IMR-90 (cell line): ENCODE measurements at regions not wholly inside any gene's neighbourhood (a gene's known extent, or its start where the extent isn't known, plus 50 kb on each side); places are given as distances from the start of the nearest gene placed in this dataset.

Experiments
- ATAC-seq: fragments of 200-7000 bp; cut with Tn5 transposase; 2 replicates; pipeline ENCODE4 v1.9.1; 2020; ENCODE audit warnings: low read depth, mild to moderate bottlenecking, moderate library complexity
- BruUV-seq: library from RNA; stranded (reverse); fragments of 400-500 nt; replicated peaks from 2 replicates; lab custom pipeline; 2021; lab: Mats Ljungman, UMichigan
- CTCF ChIA-PET: fragments of 300-600 bp; formaldehyde crosslinking; extraction: SDS; loops from one replicate; lab custom pipeline; 2021; ENCODE audit warnings: antibody characterized with exemption; lab: Yijun Ruan, JAX
- POLR2A ChIA-PET: fragments of 300-600 bp; sonication (Branson Sonifier 250); formaldehyde crosslinking; loops from one replicate; lab custom pipeline; 2022; ENCODE audit warnings: antibody characterized with exemption; ENCODE audit not compliant: unreplicated experiment; lab: Charles Lee
- DNase-seq: peaks from one replicate; pipeline ENCODE4 v3.0.0; 2013
- H2AFZ ChIP-seq: replicated peaks from 2 replicates; pipeline ENCODE3; 2013; ENCODE audit warnings: low read length, mild to moderate bottlenecking; ENCODE audit not compliant: poor library complexity
- H2AK5ac ChIP-seq: 2 replicates; pipeline ENCODE4 v1.6.1; 2013; ENCODE audit warnings: low read depth, low read length, inconsistent platforms
- H2AK9ac ChIP-seq: replicated peaks from 2 replicates; pipeline ENCODE3; 2013; ENCODE audit warnings: mild to moderate bottlenecking, low read depth, low read length, moderate library complexity; ENCODE audit not compliant: poor library complexity
- H2BK120ac ChIP-seq: 2 replicates; pipeline ENCODE4 v1.6.1; 2013; ENCODE audit warnings: low read depth, low read length, inconsistent platforms
- H2BK15ac ChIP-seq: 3 replicates; pipeline ENCODE4 v1.6.1; 2013; ENCODE audit warnings: low read depth, low read length, inconsistent platforms
- H2BK20ac ChIP-seq: 2 replicates; pipeline ENCODE4 v1.6.1; 2013; ENCODE audit warnings: low read depth, mild to moderate bottlenecking, inconsistent platforms, low read length, moderate library complexity
- H2BK5ac ChIP-seq: 2 replicates; pipeline ENCODE4 v1.6.1; 2013; ENCODE audit warnings: mild to moderate bottlenecking, low read depth, low read length, inconsistent platforms; ENCODE audit not compliant: poor library complexity, severe bottlenecking
- H3K14ac ChIP-seq: replicated peaks from 2 replicates; pipeline ENCODE4 v1.6.1; 2013; ENCODE audit warnings: low read depth, low read length, inconsistent platforms
- H3K18ac ChIP-seq: 2 replicates; pipeline ENCODE4 v1.6.1; 2013; ENCODE audit warnings: low read depth, low read length, control low read depth
- H3K23ac ChIP-seq: 2 replicates; pipeline ENCODE4 v1.6.1; 2013; ENCODE audit warnings: low read depth, low read length, inconsistent platforms
- H3K27ac ChIP-seq: 2 replicates; pipeline ENCODE4 v1.5.1; 2013; ENCODE audit warnings: mild to moderate bottlenecking, control low read depth, low read length; ENCODE audit not compliant: insufficient read depth
- H3K27me3 ChIP-seq: 2 replicates; pipeline ENCODE4 v1.6.1; 2013; ENCODE audit warnings: low read length; ENCODE audit not compliant: control insufficient read depth, insufficient read depth
- H3K36me3 ChIP-seq: 2 replicates; pipeline ENCODE4 v1.6.1; 2013; ENCODE audit warnings: low read length, mixed read lengths; ENCODE audit not compliant: control insufficient read depth, insufficient read depth
- H3K4ac ChIP-seq: 2 replicates; pipeline ENCODE4 v1.6.1; 2013; ENCODE audit warnings: low read depth, low read length, inconsistent platforms
- H3K4me1 ChIP-seq: 2 replicates; pipeline ENCODE4 v1.6.1; 2013; ENCODE audit warnings: low read length, mixed read lengths; ENCODE audit not compliant: control insufficient read depth, insufficient read depth
- H3K4me2 ChIP-seq: 2 replicates; pipeline ENCODE4 v1.6.1; 2013; ENCODE audit warnings: low read depth, mild to moderate bottlenecking, control low read depth, low read length, moderate library complexity
- H3K4me3 ChIP-seq: 2 replicates; pipeline ENCODE4 v1.5.1; 2013; ENCODE audit warnings: low read depth, mild to moderate bottlenecking, control low read depth, low read length, moderate library complexity; ENCODE audit not compliant: insufficient read depth
- H3K56ac ChIP-seq: 2 replicates; pipeline ENCODE4 v1.6.1; 2013; ENCODE audit warnings: low read length, inconsistent platforms; ENCODE audit not compliant: insufficient read depth; ENCODE audit errors: extremely low read depth
- H3K79me1 ChIP-seq, 2 experiments: 2 replicates each; pipeline ENCODE4 v1.6.1; 2013; ENCODE audit warnings: low read length in 2 of 2, inconsistent platforms in 1 of 2, low read depth in 1 of 2
- H3K9ac ChIP-seq: 2 replicates; pipeline ENCODE4 v1.6.1; 2013; ENCODE audit warnings: low read depth, low read length, control low read depth
- H3K9me1 ChIP-seq: 2 replicates; pipeline ENCODE4 v1.6.1; 2013; ENCODE audit warnings: low read length, inconsistent platforms; ENCODE audit not compliant: insufficient read depth
- H3K9me3 ChIP-seq: 2 replicates; pipeline ENCODE4 v1.6.1; 2013; ENCODE audit warnings: low read length; ENCODE audit not compliant: control insufficient read depth, insufficient read depth
- H4K20me1 ChIP-seq: 2 replicates; pipeline ENCODE4 v1.6.1; 2013; ENCODE audit warnings: low read length, inconsistent platforms; ENCODE audit not compliant: insufficient read depth
- H4K5ac ChIP-seq: 2 replicates; pipeline ENCODE4 v1.6.1; 2013; ENCODE audit warnings: mild to moderate bottlenecking, low read depth, low read length, control low read depth
- H4K8ac ChIP-seq, 2 experiments: 2 replicates each; pipeline ENCODE4 v1.6.1; 2013; ENCODE audit warnings: low read depth in 2 of 2, low read length in 2 of 2, control low read depth in 1 of 2, inconsistent platforms in 1 of 2
- H4K91ac ChIP-seq: 2 replicates; pipeline ENCODE4 v1.6.1; 2013; ENCODE audit warnings: low read depth, low read length, inconsistent platforms; ENCODE audit not compliant: insufficient read depth
- BHLHE40 ChIP-seq: fragments of 150-350 bp; IDR thresholded peaks from 2 replicates; pipeline ENCODE4 v1.6.1; 2016; ENCODE audit warnings: mild to moderate bottlenecking, low read depth, low read length
- CEBPB ChIP-seq: IDR thresholded peaks from 2 replicates; pipeline ENCODE4 v1.6.1; 2012; ENCODE audit warnings: low read depth, low read length, improper control_type of control experiment
- CHD1 ChIP-seq: IDR thresholded peaks from 2 replicates; pipeline ENCODE4 v1.6.1; 2012; ENCODE audit warnings: low read depth, low read length, improper control_type of control experiment
- FOS ChIP-seq: fragments of 150-350 bp; IDR thresholded peaks from 2 replicates; pipeline ENCODE4 v1.6.1; 2016; ENCODE audit warnings: low read depth, low read length
- MAFK ChIP-seq: IDR thresholded peaks from 2 replicates; pipeline ENCODE4 v1.6.1; 2012; ENCODE audit warnings: low read depth, low read length, improper control_type of control experiment
- MAZ ChIP-seq: IDR thresholded peaks from 2 replicates; pipeline ENCODE4 v1.6.1; 2012; ENCODE audit warnings: low read depth, mild to moderate bottlenecking, low read length, improper control_type of control experiment, moderate library complexity, borderline replicate concordance
- MXI1 ChIP-seq: IDR thresholded peaks from 2 replicates; pipeline ENCODE4 v1.6.1; 2012; ENCODE audit warnings: low read depth, mild to moderate bottlenecking, low read length, moderate library complexity, borderline replicate concordance
- NFE2L2 ChIP-seq: fragments of 150-350 bp; IDR thresholded peaks from 2 replicates; pipeline ENCODE4 v1.6.1; 2016; ENCODE audit warnings: low read depth, mild to moderate bottlenecking, low read length
- POLR2A ChIP-seq: IDR thresholded peaks from 2 replicates; pipeline ENCODE4 v1.6.1; 2012; ENCODE audit warnings: mild to moderate bottlenecking, low read depth, low read length
- RAD21 ChIP-seq: IDR thresholded peaks from 2 replicates; pipeline ENCODE4 v1.6.1; 2012; ENCODE audit warnings: low read length, improper control_type of control experiment
- RCOR1 ChIP-seq: IDR thresholded peaks from 2 replicates; pipeline ENCODE4 v1.6.1; 2012; ENCODE audit warnings: mild to moderate bottlenecking, low read length, improper control_type of control experiment; ENCODE audit not compliant: insufficient replicate concordance
- RFX5 ChIP-seq: IDR thresholded peaks from 2 replicates; pipeline ENCODE4 v1.8.0; 2012; ENCODE audit warnings: low read depth, mild to moderate bottlenecking, low read length, moderate library complexity
- SMC3 ChIP-seq: fragments of 150-350 bp; IDR thresholded peaks from 2 replicates; pipeline ENCODE4 v1.6.1; 2016; ENCODE audit warnings: low read depth, mild to moderate bottlenecking, antibody characterized with exemption, low read length, moderate library complexity
- dilution Hi-C: fragments of 300-500 bp; cut with HindIII; formaldehyde crosslinking; loops from one replicate; pipeline ENCODE4 v1.14.3; 2018; ENCODE audit warnings: low sequenced_read_pairs; ENCODE audit not compliant: unreplicated experiment
- in situ Hi-C: fragments of 300-500 bp; cut with MboI; formaldehyde crosslinking; loops from 3 replicates; pipeline ENCODE4 v1.14.3; 2019; ENCODE audit warnings: low sequenced_read_pairs, inconsistent platforms, mixed read lengths
- intact Hi-C: fragments of 100-400 bp; cut with micrococcal nuclease; formaldehyde crosslinking; loops from 2 replicates; pipeline ENCODE4 v1.10.0; 2022
- TF ChIP-seq, protein P1 (sequence below): fragments of 150-350 bp; IDR thresholded peaks from 2 replicates; pipeline ENCODE4 v1.6.1; 2017; ENCODE audit warnings: mild to moderate bottlenecking, antibody characterized with exemption, low read length, low read depth
- TF ChIP-seq, protein P2 (sequence below): conservative IDR thresholded peaks from 2 replicates; pipeline ENCODE4 v1.5.1; 2012; ENCODE audit warnings: mild to moderate bottlenecking, low read depth, low read length, improper control_type of control experiment
- TF ChIP-seq, protein P3 (sequence below): fragments of 150-350 bp; IDR thresholded peaks from 2 replicates; pipeline ENCODE4 v1.6.1; 2016; ENCODE audit warnings: low read depth, mild to moderate bottlenecking, low read length, moderate library complexity, borderline replicate concordance

DNA sequence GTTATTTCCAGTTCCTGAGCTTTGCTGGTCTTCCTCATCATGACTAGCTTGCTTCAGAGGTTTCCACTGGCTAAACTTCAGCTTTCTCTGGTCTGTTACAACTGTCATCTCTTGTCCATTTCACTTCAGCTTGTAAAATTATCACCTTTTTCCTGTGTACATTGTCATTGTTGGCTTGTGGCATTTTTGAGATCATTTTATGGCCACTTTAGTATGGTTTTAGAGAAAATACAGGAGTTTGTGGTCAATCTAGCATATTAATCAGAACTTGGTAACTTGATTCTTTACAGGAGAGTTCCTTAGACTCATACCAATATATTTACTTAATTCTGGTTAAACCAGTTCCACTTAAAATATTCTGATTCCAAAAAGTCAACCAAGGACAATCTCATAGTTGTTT is 235.9 kb upstream of the KITLG start:
- TF ChIP-seq SMC3 = no peak
- no peak for TF ChIP-seq POLR2A
- no peak for TF ChIP-seq CHD1
- no peak for TF ChIP-seq CEBPB
- TF ChIP-seq MAZ = no peak
- no peak for TF ChIP-seq RAD21
- TF ChIP-seq, protein P1, sequence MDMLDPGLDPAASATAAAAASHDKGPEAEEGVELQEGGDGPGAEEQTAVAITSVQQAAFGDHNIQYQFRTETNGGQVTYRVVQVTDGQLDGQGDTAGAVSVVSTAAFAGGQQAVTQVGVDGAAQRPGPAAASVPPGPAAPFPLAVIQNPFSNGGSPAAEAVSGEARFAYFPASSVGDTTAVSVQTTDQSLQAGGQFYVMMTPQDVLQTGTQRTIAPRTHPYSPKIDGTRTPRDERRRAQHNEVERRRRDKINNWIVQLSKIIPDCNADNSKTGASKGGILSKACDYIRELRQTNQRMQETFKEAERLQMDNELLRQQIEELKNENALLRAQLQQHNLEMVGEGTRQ = no peak
- TF ChIP-seq MAFK = no peak
- no peak for TF ChIP-seq RFX5
- no peak for TF ChIP-seq FOS
- TF ChIP-seq NFE2L2 = no peak
- TF ChIP-seq RCOR1 = no peak
- TF ChIP-seq, protein P2, sequence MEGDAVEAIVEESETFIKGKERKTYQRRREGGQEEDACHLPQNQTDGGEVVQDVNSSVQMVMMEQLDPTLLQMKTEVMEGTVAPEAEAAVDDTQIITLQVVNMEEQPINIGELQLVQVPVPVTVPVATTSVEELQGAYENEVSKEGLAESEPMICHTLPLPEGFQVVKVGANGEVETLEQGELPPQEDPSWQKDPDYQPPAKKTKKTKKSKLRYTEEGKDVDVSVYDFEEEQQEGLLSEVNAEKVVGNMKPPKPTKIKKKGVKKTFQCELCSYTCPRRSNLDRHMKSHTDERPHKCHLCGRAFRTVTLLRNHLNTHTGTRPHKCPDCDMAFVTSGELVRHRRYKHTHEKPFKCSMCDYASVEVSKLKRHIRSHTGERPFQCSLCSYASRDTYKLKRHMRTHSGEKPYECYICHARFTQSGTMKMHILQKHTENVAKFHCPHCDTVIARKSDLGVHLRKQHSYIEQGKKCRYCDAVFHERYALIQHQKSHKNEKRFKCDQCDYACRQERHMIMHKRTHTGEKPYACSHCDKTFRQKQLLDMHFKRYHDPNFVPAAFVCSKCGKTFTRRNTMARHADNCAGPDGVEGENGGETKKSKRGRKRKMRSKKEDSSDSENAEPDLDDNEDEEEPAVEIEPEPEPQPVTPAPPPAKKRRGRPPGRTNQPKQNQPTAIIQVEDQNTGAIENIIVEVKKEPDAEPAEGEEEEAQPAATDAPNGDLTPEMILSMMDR = no peak
- TF ChIP-seq BHLHE40 = no peak
- TF ChIP-seq MXI1 = no peak
- TF ChIP-seq, protein P3, sequence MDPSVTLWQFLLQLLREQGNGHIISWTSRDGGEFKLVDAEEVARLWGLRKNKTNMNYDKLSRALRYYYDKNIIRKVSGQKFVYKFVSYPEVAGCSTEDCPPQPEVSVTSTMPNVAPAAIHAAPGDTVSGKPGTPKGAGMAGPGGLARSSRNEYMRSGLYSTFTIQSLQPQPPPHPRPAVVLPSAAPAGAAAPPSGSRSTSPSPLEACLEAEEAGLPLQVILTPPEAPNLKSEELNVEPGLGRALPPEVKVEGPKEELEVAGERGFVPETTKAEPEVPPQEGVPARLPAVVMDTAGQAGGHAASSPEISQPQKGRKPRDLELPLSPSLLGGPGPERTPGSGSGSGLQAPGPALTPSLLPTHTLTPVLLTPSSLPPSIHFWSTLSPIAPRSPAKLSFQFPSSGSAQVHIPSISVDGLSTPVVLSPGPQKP = no peak
- Histone ChIP-seq H3K9me1 (no peaks in the 10 kb centered on the region), H3K4me1 (peaks cover 2% of the 10 kb centered on the region; the same call in 1 of the 2 replicates), H3K36me3 (no peaks in the 10 kb centered on the region), H3K23ac (no peak overlapping the region), H3K4me2 (peak overlapping the region; percentile 41; the same call in 1 of the 2 replicates), H2AFZ (no peak overlapping the region), H3K9ac (no peak overlapping the region), H2AK5ac (no peak overlapping the region), H2BK120ac (no peak overlapping the region), H3K4ac (no peak overlapping the region), H2BK15ac (0 out of 3 replicates have a peak overlapping the region, but pooled peaks have one; percentile 65), H3K27me3 (no peaks in the 10 kb centered on the region), H3K18ac (peak overlapping the region; percentile 28; the same call in 1 of the 2 replicates), H3K14ac (no peak overlapping the region), H4K91ac (no peak overlapping the region), H3K27ac (no peak overlapping the region), H4K8ac (0 out of 4 replicates have a peak overlapping the region, but pooled peaks of 1 of the 2 experiments have one; percentile 2), H3K56ac (no peak overlapping the region), H2BK20ac (no peak overlapping the region), H3K79me1 (no peaks in the 10 kb centered on the region), H3K4me3 (no peak overlapping the region), H2BK5ac (peak overlapping the region; percentile 20), H3K9me3 (no peaks in the 10 kb centered on the region), H4K5ac (peak overlapping the region; percentile 63; the same call in 1 of the 2 replicates), H4K20me1 (no peaks in the 10 kb centered on the region), H2AK9ac (no peak overlapping the region)
- POLR2A ChIA-PET = no interaction called here
- DNase-seq (peak; percentile 8), ATAC-seq (peak; percentile 24; the same call in 1 of the 2 replicates)
- no TSS peak for BruUV-seq
- CTCF ChIA-PET = no interaction called here
- dilution Hi-C loops (no loop called here), in situ Hi-C loops (no loop called here), intact Hi-C loops (no loop called here)
